OCI-LY7 (cell line): ENCODE measurements at regions not wholly inside any gene's neighbourhood (a gene's known extent, or its start where the extent isn't known, plus 50 kb on each side); places are given as distances from the start of the nearest gene placed in this dataset.

Experiments used
- EZH2phosphoT487 ChIP-seq: fragments of 200-600 bp; sonication (generic); IDR thresholded peaks from 2 replicates; pipeline ENCODE4 v1.6.1; 2018; ENCODE audit warnings: low read depth, borderline replicate concordance, mild to moderate bottlenecking, mixed run types, antibody characterized with exemption, low read length, moderate library complexity, mixed read lengths
- TF ChIP-seq, protein P1 (sequence below): fragments of 200-600 bp; sonication (generic); conservative IDR thresholded peaks from 2 replicates; pipeline ENCODE4 v1.5.1; 2014; ENCODE audit warnings: mild to moderate bottlenecking, antibody characterized with exemption, low read length, moderate library complexity, mixed read lengths

DNA sequence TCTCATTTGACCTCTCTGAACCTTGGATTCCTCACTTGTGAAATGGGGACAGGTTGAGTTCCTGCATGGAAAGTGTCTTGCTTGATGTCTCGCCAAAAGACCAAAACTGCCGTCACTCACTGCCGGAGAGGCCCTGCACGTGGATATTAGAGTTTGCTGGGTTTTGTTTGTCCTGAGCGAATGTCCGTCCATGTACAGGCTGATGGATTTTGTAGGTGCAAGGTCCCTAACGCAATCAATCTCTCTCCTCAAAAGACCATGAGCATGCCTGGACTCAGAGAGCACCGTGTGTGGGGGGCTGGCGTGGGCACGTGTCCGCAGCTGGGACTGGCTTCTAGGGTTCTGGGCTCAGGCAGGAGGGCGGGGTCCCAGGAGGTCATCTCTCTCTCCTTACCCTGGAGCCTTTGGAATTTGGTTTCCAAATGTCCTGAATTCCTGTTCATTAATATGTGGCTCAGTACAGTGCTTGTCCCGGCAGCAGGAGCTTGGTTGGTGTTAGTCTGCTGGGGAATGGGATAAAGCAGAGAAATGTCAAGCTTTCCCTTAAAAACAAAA, 146.0 kb upstream of the IER5L start:
- TF ChIP-seq, protein P1, sequence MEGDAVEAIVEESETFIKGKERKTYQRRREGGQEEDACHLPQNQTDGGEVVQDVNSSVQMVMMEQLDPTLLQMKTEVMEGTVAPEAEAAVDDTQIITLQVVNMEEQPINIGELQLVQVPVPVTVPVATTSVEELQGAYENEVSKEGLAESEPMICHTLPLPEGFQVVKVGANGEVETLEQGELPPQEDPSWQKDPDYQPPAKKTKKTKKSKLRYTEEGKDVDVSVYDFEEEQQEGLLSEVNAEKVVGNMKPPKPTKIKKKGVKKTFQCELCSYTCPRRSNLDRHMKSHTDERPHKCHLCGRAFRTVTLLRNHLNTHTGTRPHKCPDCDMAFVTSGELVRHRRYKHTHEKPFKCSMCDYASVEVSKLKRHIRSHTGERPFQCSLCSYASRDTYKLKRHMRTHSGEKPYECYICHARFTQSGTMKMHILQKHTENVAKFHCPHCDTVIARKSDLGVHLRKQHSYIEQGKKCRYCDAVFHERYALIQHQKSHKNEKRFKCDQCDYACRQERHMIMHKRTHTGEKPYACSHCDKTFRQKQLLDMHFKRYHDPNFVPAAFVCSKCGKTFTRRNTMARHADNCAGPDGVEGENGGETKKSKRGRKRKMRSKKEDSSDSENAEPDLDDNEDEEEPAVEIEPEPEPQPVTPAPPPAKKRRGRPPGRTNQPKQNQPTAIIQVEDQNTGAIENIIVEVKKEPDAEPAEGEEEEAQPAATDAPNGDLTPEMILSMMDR = no peak
- no peak for TF ChIP-seq EZH2phosphoT487
